Testis (tissue), 2 donors: ENCODE measurements at regions not wholly inside any gene's neighbourhood (a gene's known extent, or its start where the extent isn't known, plus 50 kb on each side); places are given as distances from the start of the nearest gene placed in this dataset.

Experiments used
- POLR2A ChIP-seq: fragments of 450-650 bp; IDR thresholded peaks from one replicate; pipeline ENCODE4 v1.6.1; 2017; ENCODE audit warnings: antibody characterized with exemption, mild to moderate bottlenecking, moderate library complexity
- TF ChIP-seq, protein P1 (sequence below), 3 experiments: fragments of 450-650 bp in 2 of 3; fragments of 200-600 bp in 1 of 3; sonication (generic) in 1 of 3; IDR thresholded peaks; one replicate each; pipeline ENCODE4 v1.5.1; 2016 to 2019; ENCODE audit warnings: antibody characterized with exemption in 3 of 3, mild to moderate bottlenecking in 2 of 3, moderate library complexity in 1 of 3

DNA sequence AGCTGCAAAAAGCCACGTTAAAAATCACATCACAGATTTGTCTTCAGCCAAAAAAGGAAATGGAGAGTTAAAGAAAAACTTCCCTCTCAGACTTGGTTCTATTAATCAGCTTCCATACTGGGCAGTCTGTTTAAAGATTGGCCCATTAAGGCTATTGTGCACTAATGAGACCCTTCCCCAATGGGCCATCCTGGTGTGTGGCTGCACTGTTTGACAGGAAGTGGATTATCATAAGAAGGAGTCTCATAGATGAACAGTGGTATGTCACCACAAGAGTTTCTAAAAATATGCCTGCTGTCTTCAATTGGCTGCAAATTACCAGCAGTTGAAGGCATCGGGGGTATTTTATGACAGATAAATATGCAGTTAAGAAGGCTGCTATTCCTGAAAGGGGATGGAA, 247.6 kb upstream of the THSD7B start:
- TF ChIP-seq POLR2A = no peak
- TF ChIP-seq, protein P1, sequence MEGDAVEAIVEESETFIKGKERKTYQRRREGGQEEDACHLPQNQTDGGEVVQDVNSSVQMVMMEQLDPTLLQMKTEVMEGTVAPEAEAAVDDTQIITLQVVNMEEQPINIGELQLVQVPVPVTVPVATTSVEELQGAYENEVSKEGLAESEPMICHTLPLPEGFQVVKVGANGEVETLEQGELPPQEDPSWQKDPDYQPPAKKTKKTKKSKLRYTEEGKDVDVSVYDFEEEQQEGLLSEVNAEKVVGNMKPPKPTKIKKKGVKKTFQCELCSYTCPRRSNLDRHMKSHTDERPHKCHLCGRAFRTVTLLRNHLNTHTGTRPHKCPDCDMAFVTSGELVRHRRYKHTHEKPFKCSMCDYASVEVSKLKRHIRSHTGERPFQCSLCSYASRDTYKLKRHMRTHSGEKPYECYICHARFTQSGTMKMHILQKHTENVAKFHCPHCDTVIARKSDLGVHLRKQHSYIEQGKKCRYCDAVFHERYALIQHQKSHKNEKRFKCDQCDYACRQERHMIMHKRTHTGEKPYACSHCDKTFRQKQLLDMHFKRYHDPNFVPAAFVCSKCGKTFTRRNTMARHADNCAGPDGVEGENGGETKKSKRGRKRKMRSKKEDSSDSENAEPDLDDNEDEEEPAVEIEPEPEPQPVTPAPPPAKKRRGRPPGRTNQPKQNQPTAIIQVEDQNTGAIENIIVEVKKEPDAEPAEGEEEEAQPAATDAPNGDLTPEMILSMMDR (IDR thresholded peaks at IDR 0.05) = no peak
